SIG-M5 (cell line): ENCODE measurements at regions not wholly inside any gene's neighbourhood (a gene's known extent, or its start where the extent isn't known, plus 50 kb on each side); places are given as distances from the start of the nearest gene placed in this dataset.

ENCODE experiments used
- DNase-seq: peaks from one replicate; lab custom pipeline; 2025; lab: John Stamatoyannopoulos, UW

DNA sequence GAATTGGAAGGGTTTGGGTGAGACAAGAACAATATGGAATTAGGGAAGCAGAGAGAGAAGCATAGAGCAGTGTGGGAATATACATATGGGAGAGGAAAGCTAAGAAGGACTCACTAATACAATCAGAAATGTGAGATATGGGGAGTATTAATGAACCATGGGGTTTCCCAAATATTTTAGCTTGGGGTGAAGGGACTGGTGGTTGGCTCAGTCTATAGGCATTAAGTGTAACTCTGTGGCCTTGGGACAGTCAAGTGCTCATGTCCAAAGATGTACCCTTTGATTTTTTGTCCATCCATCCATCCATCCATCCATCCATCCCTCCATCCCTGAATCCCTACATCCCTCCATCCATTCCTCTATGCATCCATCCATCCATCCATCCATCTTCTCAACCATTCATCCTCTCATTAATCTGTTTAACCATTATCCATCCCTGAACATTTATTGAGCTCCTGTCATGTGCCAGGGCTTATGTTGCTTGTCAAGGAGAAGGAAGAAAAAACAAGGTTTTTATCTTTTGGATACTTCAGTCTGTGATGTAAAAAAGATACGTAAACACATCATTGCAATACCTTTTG, 263.4 kb upstream of the CHD6 start:
- no peak for DNase-seq

- DNase-seq, result no peak
Observed at GRCh38 chr20:41879123-41879522, 260.9 kb upstream of the CHD6 start.

DNA sequence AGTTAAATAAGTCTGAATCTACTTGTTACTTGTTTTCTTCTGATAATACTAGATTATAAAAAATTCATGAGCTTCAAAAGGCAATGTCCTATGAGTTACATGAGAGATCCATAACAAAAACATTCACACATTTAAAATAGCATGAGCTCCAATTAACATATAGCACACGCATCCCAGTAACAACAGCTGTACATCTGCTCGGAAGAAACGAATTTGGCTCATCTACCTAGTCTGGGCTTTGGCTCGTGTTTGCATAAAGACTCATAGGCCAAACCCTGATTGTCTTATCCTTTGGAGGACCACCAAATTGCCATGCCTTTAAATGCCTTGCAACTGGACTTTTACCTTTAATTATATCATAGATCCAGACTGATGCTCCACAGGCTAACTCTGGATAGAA, 259.7 kb upstream of the CHD6 start:
- no peak for DNase-seq

GRCh38 chr20:41874658-41875057, 256.5 kb upstream of the CHD6 start:
- no peak for DNase-seq

DNA sequence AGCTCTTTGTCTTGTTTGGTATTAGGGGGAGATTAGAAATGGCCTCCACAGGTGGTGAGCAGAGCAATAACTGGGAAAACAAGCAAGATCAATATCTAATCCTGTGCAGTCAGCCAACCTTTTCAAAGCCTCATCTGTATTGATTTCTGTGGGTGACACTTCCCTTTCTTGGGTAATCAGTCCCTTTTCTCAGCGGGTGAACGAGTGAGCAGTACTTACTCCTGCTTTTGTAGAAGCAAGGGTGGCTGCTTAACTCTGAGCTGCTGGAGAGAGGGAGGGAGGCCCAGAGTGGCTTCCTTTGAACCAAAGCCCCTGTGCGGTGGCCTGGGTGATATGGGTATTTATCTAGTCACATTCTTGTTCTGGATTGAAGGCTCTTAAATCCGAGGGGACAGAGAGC, 254.8 kb upstream of the CHD6 start:
- DNase-seq, result no peak

- no peak for DNase-seq
Observed at GRCh38 chr20:41870869-41871462, 252.8 kb upstream of the CHD6 start.

DNA sequence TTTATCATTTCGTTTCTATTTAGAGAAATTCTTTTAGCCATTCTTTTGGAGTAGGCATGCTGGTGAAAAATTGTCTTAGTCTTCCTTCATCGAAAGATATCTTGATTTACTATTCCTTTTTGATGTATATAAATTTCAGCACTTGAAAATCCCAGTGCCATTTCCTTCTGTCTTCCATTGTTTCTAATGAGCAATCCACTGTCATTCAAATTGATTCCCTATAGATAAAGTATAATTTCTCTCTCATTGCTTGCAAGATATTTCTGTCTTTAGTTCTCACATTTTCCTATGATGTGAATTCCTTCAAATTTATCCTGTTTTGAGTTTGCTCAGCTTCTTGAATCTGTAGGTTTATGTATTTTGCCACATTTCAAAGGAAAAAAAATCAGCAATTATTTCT, 251.1 kb upstream of the CHD6 start:
- DNase-seq, result no peak

DNA sequence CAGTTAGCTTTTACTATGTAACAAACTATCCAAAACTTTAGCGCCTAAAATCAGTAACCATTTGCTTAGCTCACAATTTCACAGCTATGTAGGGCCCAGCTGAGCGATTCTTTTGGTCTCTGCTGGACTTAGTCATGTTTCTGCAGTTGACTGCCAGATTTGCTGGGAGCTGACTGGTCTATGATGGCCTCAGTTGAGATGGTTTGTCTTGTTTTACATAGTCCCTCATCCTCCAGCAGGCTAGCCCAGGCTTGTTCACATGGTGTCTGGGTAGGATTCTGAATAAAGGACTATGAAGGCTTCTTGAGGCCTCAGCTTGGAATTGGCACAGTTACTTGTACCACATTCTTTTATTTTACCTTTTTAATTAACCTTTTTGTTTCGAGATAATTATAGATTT, 247.8 kb upstream of the CHD6 start:
- DNase-seq, result no peak

- no peak for DNase-seq
Observed at GRCh38 chr20:41862476-41862875, 244.3 kb upstream of the CHD6 start.

GRCh38 chr20:41861772-41862422, 243.7 kb upstream of the CHD6 start:
- DNase-seq, result no peak

DNA sequence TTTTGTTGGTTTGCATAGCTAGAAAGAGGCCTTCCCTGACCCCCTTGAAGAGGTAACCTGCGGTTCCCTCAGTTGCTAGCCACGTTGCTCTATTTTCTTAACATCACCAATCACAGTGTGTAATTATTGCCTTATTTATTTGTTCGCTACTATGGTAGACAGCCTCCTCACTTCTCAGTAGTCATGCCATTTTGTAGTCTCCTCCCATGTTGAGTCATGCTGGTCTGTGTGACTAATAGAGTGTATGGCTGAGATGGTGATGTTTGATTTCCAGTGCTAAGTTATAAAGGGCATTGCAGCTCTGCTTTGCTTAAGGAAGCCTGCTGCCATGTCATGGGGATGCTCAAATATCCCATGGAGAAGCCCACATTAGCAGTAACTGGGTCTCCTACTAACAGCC, 236.6 kb upstream of the CHD6 start:
- no peak for DNase-seq

DNA sequence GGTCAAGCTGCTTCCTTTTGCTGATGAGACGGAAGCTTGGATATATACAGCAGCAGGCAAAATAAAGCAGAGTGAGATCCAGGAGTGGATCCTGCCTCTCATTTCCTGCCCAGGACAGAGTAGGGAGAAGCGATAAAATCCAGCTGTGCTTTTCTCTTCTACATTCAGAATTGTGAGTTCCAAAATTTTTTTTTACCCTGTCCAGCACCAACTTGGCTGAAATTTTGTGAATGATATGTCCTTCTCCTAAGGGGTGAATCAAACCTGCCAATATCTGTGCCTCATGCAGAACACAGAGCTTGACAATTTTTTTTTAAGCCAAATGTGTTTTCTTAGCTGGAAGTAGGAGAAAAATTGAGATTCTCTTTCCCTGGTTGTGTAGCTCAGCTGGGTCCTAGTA, 235.6 kb upstream of the CHD6 start:
- DNase-seq, result no peak

GRCh38 chr20:41848180-41848579, 230.0 kb upstream of the CHD6 start:
- no peak for DNase-seq

GRCh38 chr20:41837669-41838224, 219.6 kb upstream of the CHD6 start:
- no peak for DNase-seq

DNA sequence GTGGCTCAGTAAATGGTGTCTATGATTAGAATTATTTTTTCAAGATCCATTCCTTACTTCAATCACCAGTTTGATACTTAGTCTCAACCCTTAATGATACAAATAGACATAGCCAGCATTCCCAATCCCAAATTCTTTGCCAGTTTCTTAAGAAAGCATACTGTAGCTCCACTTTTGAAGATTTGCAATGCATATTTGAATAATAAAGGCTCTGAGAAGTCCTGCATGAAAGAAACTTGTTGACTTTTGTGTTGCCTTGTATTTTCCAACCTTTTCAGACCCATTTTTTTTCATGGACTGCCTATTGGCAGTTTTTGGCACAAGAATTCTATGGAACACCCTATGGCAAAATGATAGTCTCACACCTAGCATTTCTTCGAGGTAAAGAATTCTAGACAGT, 215.6 kb upstream of the CHD6 start:
- DNase-seq, result no peak

DNA sequence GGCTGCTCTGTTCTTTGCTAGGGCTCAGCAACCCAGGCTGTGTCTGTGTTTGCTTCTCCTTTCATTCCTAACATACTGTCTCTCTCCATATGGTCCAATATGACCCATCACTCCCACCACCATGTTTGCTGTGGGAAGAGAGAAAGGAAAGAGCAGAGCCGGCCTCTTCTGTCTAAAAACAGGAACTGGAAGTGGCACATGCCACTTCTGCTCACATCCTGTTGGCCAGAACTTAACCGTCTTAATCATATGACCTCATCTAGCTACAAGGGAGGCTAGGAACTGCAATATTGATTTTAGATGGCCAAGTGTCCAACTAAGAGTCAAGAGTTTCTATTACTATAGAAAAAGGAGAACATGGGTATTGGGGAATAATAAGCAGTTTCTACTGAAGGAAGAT, 212.5 kb upstream of the CHD6 start:
- DNase-seq, result no peak

DNA sequence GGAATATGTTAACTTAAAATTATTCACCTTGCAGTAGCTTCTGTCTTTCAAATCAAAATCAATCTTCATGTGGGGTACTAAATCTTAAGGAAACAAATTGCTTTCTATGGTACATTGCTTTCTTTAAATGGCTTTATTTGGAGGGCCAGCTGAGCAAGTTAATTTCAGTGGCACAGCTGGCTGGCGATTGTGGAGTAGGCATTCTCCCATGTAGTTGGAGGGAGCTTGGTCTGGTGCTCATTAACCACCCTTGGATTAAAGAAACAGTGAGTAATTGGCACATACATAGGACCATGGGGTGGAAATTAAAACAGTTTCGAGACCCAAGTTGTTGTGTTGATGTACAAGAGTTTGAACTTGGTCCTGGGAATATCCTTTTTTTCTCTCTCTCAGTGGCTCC, 201.3 kb upstream of the CHD6 start:
- DNase-seq, result no peak

DNA sequence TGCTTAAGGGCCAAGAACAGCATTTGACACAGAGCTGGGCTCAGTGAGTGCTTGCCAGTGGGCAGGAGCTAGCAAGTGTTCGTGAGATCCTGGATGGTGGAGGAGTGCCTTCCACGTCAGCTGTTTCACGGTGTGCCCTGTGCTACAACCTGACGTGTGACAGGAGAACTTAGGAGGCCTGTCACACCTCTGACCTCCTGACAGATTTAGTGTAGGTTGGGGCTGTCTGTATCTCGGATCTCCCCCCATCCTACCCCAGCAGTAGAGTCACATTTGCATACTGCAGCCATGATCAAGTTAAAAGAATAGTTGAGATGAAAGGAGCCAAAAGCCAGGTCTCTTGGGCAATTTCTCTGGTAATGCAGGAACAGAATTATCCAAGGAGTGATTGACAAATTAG, 200.8 kb upstream of the CHD6 start:
- DNase-seq, result no peak

GRCh38 chr20:41818369-41818768, 200.2 kb upstream of the CHD6 start:
- no peak for DNase-seq

- DNase-seq, result no peak
Observed at GRCh38 chr20:41811456-41811855, 193.3 kb upstream of the CHD6 start.

DNA sequence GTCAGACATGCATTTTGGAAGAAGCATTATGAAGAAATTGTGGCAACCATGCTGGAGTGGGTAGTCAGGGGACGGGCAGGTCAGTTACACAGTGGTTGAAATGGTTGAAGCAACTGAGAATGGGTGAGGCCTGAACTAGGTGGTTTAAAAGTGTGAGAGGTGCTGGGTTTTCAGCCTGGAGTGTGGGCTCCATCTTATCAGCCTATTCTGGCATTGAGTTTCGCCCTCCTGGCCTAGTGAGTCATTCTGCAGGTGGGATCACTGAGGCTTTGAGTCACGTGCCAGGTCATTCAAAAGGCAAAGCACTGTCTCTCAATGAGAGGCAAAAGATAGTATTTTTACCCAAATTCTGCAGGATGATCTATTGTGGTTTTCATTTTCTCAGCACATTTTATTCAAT, 181.9 kb upstream of the CHD6 start:
- no peak for DNase-seq

DNA sequence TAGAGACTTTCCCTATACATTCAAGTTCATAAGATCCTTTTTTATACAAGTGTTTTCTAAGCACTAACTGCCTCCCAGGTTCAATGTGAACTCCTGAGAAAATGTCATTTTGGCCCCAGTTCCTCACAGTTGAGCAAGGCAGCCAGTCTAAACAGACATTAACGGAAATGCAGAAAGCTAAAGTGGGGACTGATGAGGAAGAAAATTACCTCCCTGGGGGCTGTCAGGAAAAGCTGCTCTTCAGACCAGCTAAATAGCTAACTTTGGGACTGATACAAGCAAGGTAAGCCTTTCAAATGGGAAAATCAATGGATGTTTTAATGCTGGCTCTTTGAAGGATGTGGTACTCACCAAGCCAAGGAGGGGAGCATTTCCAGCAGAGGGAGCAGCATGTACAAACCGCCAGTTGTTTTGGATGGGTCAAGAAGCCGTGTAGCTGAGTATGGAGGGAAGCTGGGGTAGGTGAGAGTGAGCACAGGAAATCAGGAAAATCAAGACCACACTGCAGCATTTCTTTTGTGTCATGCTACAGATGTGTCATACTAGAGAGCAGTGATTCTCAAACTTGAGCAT, 180.8 kb upstream of the CHD6 start:
- no peak for DNase-seq

DNA sequence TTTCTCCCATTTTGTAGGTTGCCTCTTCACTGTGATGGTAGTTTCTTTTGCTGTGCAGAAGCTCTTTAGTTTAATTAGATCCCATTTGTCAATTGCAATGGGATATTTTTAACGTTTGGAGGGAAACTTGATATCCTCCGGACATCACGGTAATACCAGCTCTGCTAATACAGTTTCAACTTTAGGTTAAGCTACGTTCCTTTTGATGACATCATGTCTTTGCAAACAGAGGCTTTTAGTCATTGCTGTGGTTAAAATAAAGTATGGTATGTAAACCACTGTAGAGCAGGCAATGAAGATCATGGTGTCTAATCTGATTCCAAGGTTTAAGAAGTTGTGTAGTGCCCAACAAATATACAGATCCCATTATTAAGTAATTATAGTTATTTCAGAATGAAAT, 168.0 kb upstream of the CHD6 start:
- DNase-seq, result no peak
